HG02938 (cell line): ENCODE measurements at regions not wholly inside any gene's neighbourhood (a gene's known extent, or its start where the extent isn't known, plus 50 kb on each side); places are given as distances from the start of the nearest gene placed in this dataset.
"Not testable (repeated sequence)": the region's sequence is repeated elsewhere in the genome, so short reads cannot be mapped to it uniquely, and the experiment has no call there.

Source experiments
- ATAC-seq: cut with Tn5 transposase; IDR thresholded peaks from one replicate; pipeline ENCODE4 v1.9.1; 2021; ENCODE audit warnings: mild to moderate bottlenecking, moderate library complexity; ENCODE audit not compliant: unreplicated experiment

- no peak for ATAC-seq
These were observed 180.2 kb upstream of the N4BP1 start for GRCh38 chr16:48790151-48790550.

GRCh38 chr16:48788475-48788874, 178.5 kb upstream of the N4BP1 start:
- no peak for ATAC-seq

- ATAC-seq = no peak
These were observed 135.6 kb upstream of the N4BP1 start for GRCh38 chr16:48745541-48745940.

- no peak for ATAC-seq
These were observed 131.0 kb upstream of the N4BP1 start for GRCh38 chr16:48740964-48741363.

GRCh38 chr16:48734220-48734619, 124.2 kb upstream of the N4BP1 start:
- ATAC-seq = no peak

- no peak for ATAC-seq
These were observed 94.7 kb upstream of the N4BP1 start for GRCh38 chr16:48704710-48705109.

GRCh38 chr16:48687421-48688038, 77.5 kb upstream of the N4BP1 start:
- peak; percentile 68 for ATAC-seq

GRCh38 chr16:48684148-48684547, 74.2 kb upstream of the N4BP1 start:
- no peak for ATAC-seq

GRCh38 chr16:48682971-48683370, 73.0 kb upstream of the N4BP1 start:
- no peak for ATAC-seq

- no peak for ATAC-seq
These were observed 71.5 kb upstream of the N4BP1 start for GRCh38 chr16:48681520-48681919.

- no peak for ATAC-seq
These were observed 70.9 kb upstream of the N4BP1 start for GRCh38 chr16:48680881-48681280.

- ATAC-seq = no peak
These were observed 66.9 kb upstream of the N4BP1 start for GRCh38 chr16:48676836-48677235.

- not testable (repeated sequence) for ATAC-seq
These were observed 58.2 kb upstream of the N4BP1 start for GRCh38 chr16:48668184-48668583.

GRCh38 chr16:48659940-48660339, 50.0 kb upstream of the N4BP1 start:
- no peak for ATAC-seq
